ENCODE measurements at regions not wholly inside any gene's neighbourhood (a gene's known extent, or its start where the extent isn't known, plus 50 kb on each side); places are given as distances from the start of the nearest gene placed in this dataset.

DNA sequence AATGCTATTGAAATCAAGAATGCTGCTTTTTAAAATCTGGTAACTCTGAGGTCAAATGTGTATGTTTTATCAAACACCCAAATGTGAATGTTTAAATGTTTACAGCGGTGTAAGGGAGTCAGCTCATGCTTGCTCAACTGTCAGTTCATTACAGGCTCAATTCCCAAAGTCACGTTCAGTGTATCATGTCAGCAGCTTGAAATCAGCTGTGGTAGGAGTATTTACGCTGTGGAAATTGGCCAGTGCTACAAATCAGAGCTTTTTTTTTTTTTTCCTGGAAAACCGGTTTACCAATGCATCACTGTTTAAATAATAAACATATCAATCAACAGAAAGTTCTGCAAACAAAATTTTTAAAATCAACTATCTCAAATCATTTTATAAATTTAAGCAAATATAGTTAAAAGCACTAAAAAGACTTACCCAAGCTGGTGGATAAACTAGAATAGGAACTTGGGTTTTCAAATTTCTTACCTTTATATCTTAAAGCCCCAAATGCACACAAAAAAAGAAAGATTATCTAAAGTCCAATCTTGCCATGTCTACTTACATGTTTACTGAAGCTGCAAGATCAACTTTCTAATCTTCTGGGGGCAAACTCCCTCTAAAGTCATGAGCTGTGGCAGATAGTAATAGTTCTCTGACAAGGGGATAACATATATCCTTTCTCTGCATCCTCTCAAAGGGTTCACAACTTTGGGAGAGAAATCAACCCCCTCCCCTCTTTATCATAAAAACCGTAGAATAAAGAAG, 57.6 kb upstream of the GRAMD2B start:
- TF ChIP-seq, protein P1, sequence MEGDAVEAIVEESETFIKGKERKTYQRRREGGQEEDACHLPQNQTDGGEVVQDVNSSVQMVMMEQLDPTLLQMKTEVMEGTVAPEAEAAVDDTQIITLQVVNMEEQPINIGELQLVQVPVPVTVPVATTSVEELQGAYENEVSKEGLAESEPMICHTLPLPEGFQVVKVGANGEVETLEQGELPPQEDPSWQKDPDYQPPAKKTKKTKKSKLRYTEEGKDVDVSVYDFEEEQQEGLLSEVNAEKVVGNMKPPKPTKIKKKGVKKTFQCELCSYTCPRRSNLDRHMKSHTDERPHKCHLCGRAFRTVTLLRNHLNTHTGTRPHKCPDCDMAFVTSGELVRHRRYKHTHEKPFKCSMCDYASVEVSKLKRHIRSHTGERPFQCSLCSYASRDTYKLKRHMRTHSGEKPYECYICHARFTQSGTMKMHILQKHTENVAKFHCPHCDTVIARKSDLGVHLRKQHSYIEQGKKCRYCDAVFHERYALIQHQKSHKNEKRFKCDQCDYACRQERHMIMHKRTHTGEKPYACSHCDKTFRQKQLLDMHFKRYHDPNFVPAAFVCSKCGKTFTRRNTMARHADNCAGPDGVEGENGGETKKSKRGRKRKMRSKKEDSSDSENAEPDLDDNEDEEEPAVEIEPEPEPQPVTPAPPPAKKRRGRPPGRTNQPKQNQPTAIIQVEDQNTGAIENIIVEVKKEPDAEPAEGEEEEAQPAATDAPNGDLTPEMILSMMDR (IDR thresholded peaks at IDR 0.05; ENCODE audit: insufficient read depth, low read length): no peak
- no peak overlapping the region for H3K4me3 ChIP-seq (ENCODE audit: low read depth, low read length)
- no peak for DNase-seq (ENCODE audit: low read depth)

DNA sequence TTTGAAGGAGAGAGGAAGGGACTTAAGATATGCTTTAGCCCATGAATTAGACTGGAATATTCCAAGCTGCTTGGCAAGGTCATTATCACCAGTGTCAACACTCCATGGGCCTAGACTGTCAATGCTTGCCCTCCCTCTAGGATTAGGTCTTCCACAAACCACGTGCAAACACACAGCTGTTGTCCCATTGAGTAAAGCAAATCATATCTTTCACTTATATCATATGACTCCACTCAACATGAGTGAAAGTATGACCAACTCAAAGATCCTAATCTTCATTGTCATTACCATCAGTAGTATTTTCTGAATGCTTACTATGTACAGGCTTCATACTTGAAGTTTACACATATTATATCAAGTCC, 57.0 kb upstream of the GRAMD2B start:
- TF ChIP-seq, protein P1 (IDR thresholded peaks at IDR 0.05; ENCODE audit: insufficient read depth, low read length): no peak
- H3K4me3 ChIP-seq (ENCODE audit: low read depth, low read length): no peak overlapping the region
- DNase-seq (ENCODE audit: low read depth): no peak

DNA sequence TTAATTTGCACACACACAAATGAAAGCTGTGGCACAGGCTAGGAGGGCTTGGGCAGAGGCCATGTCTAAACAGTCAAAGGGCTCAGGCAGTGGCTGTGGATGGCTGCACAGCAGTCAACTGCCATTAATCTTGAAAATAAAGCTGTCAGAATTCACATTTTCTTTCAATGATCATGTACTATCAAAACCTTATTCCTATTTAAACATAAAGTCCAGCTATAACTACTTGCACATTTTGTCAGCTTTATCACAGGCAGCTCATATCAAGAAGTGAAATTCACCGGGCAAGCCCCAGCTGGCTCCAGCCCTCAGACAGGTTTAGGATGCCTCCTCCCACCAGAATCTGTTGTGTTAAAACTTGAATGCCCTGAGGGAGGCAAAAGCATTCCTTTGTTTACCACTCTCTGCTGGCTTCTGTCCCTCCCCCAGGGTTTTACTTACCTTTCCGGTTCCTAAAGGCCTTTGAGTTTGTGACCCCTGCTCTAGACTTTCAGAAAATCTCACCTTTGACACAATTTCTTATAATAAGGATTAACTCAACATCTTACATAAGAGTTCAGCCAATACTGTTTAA, 54.9 kb upstream of the GRAMD2B start:
- TF ChIP-seq, protein P1 (IDR thresholded peaks at IDR 0.05; ENCODE audit: insufficient read depth, low read length): no peak
- no peak for DNase-seq (ENCODE audit: low read depth)

DNA sequence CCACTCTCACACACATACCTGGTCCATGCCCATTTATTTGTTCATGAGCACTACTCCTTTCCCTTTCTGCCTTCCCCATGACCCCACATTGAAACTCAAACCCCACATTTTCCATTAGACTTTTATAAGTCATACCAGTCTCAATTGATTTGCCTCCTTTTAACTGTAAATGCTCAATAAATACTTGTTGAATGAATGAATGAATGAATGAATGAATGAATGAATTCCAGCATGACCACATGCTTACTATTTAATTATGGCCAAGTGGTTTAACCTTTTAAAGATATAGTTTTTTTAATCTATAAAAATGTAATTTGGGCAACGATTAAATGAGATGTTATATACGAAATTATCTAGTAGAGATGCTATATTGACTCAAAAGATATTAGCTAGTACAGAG, 54.1 kb upstream of the GRAMD2B start:
- no peak overlapping the region for H3K4me3 ChIP-seq (ENCODE audit: low read depth, low read length)
- no peak for DNase-seq (ENCODE audit: low read depth)
- TF ChIP-seq, protein P1 (IDR thresholded peaks at IDR 0.05; ENCODE audit: insufficient read depth, low read length): no peak

More for the DNA sequence above, 54.9 kb upstream of the GRAMD2B start:
- no peak overlapping the region for H3K4me3 ChIP-seq (ENCODE audit: low read depth, low read length)

DNA sequence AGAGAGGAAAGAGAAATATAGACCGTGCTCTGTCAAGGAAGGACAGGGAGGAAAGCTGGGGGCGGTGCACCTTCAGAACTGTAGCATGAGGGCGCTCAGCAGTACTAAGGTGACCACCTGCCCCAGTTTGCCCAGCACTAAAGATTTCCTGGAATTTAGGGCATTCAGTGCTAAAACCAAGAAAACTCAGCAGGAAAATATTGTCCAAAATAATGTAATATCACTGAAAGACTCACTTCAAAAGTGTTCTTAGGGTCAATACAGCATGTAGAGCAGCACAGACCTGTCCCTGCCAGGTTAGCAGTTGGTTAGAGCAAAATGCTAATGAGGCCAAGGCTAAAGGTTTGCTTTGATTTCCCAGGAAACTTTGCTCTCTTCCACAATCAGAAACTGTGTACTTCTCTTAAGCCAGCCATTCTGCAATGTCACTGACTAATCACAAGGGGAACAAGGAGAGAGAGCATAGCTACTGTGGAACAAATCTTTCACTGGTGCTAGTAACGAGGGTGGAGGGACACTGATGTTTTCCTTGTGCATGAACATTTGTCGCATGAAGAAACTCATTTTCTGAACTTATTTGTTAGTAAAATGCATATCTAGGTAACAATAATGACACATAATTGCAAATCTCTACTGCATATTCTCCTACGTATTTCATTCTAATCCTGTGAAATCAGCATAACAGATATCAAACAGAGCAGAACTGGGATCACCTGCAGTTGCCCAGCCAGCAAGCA, 53.0 kb upstream of the GRAMD2B start:
- no peak for DNase-seq (ENCODE audit: low read depth)
- TF ChIP-seq, protein P1 (IDR thresholded peaks at IDR 0.05; ENCODE audit: insufficient read depth, low read length): peak; percentile 28
- H3K4me3 ChIP-seq (ENCODE audit: low read depth, low read length): no peak overlapping the region

DNA sequence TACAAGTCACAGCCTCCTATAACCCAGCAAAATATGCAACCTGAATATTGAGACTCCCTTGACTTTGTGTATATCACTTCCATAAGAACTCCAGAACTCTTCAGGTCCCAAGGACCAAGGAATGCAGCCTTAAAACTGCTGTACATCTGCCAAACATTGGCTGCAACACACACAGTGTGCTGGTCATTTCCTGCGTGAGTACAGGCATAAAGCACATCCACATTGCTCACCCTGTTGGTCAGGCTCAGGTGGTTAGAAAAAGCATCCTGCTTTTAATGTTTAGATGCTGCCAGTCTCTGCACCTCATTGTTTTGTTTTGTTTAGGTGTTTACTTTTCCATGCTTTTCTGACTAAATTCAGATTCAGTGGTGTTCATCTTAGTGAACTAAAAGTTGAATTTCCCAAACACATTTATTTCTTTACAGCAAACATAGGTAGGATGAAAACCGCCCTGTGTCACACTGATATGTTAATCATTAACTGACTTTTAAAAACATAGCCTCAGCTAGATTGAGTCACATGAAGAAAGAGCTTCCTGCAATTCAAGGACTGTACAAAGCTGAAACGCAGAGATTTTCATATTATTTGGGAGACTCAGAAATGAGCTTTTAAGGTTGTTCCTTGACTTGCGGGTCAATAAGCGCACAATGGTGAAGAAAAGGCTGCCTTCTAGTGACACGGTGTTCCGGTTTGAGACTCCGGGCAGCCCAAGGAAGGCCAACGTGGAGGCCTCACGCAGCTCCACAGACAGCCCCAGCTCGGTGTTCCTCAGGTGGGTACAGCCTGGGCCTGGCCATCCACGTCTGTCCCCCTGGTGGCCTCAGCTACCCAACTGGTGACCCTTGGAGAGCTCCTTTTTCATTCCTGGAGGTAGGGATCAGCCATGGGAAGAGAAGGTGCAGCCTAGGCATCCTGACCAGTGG, 52.2 kb upstream of the GRAMD2B start:
- DNase-seq (ENCODE audit: low read depth): peak; percentile 60
- TF ChIP-seq, protein P1 (IDR thresholded peaks at IDR 0.05; ENCODE audit: insufficient read depth, low read length): no peak
- no peak overlapping the region for H3K4me3 ChIP-seq (ENCODE audit: low read depth, low read length)
